K562 (cell line): ENCODE measurements at regions not wholly inside any gene's neighbourhood (a gene's known extent, or its start where the extent isn't known, plus 50 kb on each side); places are given as distances from the start of the nearest gene placed in this dataset.
"Not testable (repeated sequence)": the region's sequence is repeated elsewhere in the genome, so short reads cannot be mapped to it uniquely, and the experiment has no call there.

Experiments used
- DDX20 ChIP-seq: fragments of 450-650 bp; IDR thresholded peaks from 2 replicates; pipeline ENCODE4 v1.6.1; 2016; ENCODE audit warnings: missing genetic modification characterization, low read depth, mild to moderate bottlenecking, missing compliant biosample characterization, moderate library complexity
- FOXM1 ChIP-seq, 2 experiments: fragments of 450-650 bp in 1 of 2; sonication (generic) in 1 of 2; formaldehyde crosslinking in 1 of 2; IDR thresholded peaks; 2 replicates each; pipeline versions ENCODE4 v1.6.1 to v1.9.0; 2017 to 2022; ENCODE audit warnings: low read depth in 2 of 2, mild to moderate bottlenecking in 2 of 2, missing genetic modification reagents in 1 of 2, moderate library complexity in 1 of 2
- TF ChIP-seq, protein P1 (sequence below): sonication (generic); formaldehyde crosslinking; IDR thresholded peaks from 2 replicates; pipeline ENCODE4 v1.9.0; 2022; ENCODE audit warnings: mild to moderate bottlenecking, missing genetic modification reagents

DNA sequence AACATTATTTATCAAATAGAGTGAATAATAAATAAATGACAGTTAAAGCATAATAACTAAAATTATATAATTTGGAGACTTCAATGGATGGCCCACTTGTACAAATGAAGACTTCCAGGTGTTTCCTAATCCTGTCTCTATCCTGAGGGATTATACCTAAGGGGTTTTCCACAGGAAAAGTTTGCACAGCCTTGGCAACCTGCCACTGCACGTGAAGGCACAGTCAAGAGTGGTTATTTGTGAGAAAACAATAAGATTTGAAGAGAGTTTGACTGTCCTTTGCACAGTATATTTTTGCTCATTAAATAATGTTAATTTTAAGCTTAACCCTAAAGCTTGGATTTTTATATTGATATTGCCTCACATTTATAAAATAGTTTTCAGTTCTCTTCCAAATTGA, 178.2 kb upstream of the POMZP3 start:
- TF ChIP-seq, protein P1, sequence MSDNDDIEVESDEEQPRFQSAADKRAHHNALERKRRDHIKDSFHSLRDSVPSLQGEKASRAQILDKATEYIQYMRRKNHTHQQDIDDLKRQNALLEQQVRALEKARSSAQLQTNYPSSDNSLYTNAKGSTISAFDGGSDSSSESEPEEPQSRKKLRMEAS (CRISPR knock-in tag): not testable (repeated sequence)
- TF ChIP-seq FOXM1 (IDR thresholded peaks at IDR 0.05; ENCODE audit: low read depth); FOXM1 (CRISPR knock-in tag; IDR thresholded peaks at IDR 0.05; ENCODE audit: low read depth); DDX20 (tag): not testable (repeated sequence)
